HCEC 1CT (cell line): ENCODE measurements at regions not wholly inside any gene's neighbourhood (a gene's known extent, or its start where the extent isn't known, plus 50 kb on each side); places are given as distances from the start of the nearest gene placed in this dataset.

Experiments used
- DNase-seq: peaks from one replicate; pipeline ENCODE4 v3.0.0-alpha.2; 2017

DNA sequence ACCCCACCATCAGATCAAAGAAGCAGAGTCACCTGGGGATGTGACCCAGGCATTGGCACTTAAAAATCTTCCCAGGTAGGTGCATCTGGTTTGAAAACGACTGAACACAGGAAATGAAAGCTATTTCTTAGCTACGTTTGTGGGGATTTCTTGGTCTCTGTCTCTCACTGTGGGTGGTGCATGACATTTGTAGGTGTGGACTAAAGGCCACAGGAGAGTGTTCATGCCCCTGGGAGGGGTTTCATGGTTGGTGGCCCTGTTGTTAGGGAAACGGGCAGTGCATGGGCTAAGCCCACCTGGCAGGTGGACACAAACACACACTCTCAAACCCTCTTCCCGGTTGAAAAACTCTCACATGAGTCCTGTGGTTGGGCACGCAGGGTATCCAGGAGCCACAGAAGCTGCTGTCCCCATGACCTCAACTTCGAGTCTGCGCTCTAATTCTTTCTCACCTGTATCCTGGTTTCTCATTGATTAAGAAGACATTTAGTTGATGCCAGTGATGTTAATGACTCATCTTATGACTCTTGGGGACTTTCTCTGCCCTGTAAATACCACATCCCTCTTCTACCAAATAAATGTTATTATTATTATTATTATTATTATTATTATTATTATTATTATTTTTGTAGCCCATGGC, 119.4 kb downstream of the MRPS6 start:
- no peak for DNase-seq

DNA sequence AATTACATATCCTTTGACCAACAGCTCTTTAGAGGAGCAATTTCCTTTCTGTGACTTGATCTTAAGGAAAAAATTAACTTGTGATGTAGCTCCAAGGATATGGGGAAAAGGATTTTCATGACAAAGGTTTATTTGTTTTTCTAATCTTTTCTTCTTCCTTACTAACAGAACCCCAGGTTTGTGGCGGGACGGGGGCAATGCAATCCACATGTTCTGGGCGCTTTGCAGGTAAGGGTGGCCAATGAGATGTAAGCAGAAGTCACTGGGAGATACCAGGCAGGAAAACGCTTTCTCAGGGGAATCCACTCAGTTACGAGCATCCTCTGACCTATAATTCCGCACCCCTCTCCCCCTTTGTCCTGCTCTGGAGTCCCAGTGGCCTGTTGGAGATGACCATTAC, 122.0 kb downstream of the MRPS6 start:
- no peak for DNase-seq

DNA sequence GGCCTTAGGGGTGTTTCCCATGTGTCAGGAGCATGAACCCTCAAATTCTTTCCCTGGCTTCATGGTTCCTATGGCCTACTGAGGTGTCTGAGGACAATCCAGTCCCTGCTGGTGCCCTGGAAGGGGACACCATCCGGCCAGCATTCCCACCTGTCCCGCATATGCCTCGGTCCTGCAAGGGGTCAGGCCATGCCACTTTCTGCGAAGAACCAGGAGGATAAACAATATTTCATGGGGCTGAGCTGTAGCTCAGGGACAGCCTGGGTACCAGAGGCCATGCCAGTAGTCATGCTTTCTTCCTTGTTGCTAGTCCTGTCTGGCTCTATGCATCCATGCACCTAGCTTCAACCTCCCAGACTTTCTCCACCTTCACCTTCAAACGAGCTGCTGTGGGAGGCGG, 123.6 kb downstream of the MRPS6 start:
- no peak for DNase-seq

DNA sequence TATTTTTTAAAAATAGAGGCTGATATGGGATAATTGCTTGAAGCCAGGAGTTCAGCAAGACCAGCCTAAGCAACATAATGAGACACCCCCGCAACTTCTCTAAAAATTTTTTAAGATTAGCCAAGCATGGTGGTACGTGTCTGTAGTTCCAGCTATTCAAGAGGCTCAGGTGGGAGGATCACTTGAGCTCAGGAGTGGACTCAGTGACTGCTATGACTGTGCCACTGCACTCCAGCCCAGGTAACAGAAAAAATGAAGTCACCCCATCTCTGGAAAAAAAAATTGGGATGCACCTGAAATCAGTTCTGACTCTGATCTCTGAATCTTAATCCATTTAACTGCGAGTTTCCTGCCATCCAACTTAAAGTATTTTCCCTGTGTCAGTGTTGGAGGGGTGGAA, 124.2 kb downstream of the MRPS6 start:
- no peak for DNase-seq

DNA sequence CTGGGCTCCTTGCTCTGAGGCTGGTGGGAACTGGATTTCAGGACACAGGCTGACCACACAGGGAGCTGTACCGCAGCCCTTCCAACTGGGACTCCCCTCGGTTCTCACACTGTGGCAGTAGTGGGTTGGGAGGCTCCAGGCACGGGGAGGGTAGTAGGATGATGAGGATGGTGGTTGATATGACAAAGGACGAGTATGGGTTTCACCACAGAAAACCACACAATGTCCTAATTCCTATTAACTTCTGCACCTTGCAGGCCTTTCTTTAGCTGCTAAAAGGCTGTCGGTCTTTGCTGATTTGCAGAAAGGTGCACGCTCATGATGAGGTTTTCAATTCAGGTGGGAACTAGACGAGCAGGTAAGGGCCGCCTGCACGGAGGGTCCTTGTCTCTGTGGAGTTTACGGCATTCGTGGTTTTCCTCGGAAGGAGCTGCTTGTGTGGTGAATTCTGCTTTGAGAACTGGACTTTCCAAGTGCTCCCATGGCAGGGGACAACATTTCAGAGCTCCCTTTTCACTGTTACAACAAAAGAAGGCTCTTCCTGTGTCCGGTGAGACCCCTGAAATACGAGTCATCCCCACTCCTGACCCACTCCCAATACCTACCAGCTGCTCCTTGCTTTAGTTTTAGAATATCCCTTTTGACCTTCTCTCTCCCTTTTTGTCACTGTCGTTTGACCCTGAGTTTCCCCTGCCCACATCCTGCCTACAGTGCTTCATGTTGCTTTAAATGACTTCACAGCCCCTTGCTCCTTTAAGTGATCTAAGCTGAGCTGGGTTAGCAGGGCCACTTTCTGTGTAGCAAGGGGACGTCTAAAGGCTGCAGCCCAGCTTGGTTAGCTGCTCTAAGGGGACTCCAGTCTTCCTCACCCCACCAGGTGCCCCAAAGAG, 125.1 kb downstream of the MRPS6 start:
- no peak for DNase-seq

DNA sequence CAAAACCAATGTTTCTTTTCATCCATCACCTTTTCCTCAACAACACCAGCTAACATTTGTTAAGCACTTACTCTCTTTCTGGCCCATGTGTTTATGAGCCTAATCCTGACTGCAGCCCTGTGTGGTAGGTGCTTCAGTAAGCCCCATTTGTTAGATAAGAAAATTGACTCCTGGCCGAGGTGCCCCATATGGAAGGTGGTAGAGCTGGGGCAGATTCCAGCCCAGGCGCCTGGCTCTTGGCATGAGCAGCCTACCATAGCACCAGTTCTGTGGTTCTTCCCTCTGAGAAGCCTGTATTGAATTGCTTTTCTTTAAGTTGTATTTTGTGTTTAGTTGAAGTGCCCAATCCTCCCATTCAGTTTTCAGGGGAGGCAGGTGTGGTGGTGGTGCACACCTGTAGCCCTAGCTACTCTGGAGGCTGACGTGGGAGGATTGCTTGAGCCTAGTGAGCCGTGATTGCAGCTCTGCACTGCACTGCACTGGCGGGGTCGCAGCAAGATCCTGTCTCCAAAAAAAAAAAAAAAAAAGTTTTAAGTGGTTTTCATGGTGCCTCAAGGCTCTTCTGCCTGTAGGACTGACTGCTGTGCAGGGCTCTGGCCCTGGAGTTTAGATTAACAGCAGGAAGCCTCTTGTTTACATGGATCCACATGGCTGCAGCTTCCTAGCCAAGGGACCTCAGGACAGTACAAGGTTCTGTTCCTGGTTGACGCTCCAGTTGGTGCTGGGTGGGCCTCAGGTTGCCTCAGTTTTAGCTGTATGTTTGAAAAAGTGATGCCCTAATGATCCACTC, 125.9 kb downstream of the MRPS6 start:
- no peak for DNase-seq

DNA sequence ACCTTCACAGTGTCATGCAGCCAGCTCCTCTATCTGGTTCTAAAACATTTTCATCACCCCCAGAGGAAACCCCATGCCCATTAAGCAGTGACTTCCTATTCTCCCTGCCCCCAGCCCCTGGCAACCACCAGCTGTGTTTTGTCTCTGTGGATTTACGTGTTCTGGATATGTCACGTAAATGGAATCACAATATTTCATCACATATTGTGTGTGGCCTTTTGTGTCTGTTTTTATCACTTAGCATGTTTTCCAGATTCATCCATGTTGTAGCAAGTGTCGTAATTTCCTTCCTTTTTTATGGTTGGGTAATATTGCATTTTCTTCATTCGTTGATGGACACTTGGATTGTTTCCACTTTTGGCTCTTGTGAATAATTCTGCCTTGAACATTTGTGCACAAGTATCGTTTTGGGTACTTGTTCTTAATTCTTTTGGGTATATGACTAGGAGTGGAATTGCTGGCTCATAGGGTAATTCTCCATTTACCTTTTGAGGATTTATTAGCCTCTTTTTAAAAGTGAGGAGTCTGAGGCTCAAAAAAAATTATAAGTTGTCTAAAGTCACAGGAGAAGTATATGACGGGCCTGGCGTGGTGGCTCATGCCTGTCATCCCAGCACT, 127.0 kb downstream of the MRPS6 start:
- DNase-seq: no peak

DNA sequence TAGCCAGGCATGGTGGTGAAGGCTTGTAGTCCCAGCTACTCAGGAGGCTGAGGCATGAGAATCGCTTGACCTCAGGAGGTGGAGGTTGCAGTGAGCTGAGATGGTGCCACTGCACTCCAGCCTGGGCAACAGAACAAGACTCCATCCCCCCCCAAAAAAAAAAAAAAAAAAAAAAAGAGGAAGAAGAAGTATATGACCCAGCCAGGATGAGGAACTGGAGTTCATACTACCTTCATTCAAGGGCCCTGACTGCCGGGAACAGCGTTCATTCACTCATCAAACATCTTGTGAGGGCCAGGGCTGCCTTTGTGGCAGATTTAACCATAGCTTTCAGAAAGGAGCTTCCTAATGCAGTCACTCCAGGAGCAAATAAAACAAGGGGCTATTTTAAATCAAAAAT, 127.6 kb downstream of the MRPS6 start:
- DNase-seq: no peak

DNA sequence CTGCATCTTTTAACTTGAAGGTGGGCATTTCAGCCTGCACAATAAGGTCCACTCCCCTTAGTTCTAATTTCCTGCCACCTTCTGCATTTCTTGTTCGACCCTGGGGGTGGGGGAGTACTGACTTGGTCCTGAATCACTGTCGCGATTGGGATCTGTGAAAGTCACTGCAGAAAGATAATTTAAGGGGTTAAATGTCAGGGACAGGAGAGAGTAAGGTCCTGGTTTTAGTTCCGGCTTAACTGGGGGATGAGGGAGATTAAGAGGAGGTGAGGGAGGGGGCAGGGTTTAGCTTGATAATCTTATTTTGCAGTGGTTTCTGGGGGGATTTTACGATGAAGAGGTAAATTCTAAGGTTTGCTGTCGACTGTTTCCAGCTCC, 128.1 kb downstream of the MRPS6 start:
- no peak for DNase-seq

DNA sequence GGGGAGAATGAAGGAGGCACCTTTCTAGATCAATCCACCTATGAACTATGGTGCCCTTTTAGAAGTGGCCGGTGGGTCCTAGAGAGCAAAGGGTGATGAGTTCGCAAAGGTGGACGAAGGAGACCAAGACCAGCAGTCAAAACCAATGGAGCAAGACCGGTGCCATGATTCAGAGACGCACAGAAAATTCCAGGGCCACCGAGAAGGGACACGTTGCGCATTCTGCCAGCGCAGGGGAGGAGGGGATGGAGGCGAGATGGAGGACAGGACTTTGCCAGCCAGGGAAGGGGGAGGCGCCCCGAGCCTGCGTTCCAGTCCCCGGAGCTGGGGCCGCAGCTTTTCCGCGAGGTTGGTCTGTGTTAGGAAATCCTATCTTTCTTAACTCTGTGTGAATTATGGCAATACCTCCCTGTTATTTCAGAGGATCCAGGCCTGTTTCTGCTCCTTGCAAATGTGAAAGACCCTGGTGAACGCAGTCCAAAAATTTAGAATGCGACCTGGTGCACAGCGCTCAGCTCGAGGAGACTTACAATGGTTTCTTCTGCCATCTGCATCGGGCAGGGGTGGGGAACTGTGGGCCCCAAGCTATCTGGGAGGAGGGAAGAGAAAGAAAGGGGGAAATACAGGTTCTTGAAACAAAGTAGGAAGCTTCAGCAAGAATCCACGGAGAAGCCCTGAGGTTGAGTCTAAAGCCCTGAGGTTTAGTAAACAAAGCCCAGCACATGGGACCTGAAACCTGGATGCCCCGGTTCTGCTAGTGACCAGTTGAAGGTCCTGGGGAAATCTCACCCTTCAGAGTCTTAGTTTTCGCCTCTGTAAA, 129.4 kb downstream of the MRPS6 start:
- no peak for DNase-seq

DNA sequence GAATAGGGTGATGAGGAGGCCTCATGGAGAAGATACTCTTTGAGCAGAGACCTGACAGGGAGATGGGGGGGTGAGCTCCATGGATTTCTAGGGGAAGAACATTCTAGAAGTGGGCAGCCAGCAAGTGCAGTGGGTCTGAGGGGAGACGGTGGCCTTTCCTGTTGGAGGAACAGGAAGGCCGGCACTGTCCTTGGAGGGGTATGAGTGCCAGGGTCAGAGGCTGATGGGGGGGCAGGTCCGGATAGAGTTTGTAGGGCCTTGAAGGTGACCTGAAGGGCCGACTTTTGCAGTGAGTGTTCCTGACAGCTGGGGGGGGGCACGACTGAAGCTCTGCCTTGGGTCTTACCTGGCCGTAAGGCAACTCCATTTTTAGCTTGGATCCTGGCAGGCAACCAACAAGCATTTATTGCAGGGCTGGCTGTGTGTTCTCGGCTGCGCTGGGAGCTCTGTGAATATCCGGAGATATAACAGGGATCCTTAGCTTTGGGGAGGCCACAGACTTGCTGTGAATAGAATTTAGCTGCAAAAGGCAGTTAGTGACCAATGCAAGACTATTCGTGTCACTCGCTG, 130.6 kb downstream of the MRPS6 start:
- no peak for DNase-seq

DNA sequence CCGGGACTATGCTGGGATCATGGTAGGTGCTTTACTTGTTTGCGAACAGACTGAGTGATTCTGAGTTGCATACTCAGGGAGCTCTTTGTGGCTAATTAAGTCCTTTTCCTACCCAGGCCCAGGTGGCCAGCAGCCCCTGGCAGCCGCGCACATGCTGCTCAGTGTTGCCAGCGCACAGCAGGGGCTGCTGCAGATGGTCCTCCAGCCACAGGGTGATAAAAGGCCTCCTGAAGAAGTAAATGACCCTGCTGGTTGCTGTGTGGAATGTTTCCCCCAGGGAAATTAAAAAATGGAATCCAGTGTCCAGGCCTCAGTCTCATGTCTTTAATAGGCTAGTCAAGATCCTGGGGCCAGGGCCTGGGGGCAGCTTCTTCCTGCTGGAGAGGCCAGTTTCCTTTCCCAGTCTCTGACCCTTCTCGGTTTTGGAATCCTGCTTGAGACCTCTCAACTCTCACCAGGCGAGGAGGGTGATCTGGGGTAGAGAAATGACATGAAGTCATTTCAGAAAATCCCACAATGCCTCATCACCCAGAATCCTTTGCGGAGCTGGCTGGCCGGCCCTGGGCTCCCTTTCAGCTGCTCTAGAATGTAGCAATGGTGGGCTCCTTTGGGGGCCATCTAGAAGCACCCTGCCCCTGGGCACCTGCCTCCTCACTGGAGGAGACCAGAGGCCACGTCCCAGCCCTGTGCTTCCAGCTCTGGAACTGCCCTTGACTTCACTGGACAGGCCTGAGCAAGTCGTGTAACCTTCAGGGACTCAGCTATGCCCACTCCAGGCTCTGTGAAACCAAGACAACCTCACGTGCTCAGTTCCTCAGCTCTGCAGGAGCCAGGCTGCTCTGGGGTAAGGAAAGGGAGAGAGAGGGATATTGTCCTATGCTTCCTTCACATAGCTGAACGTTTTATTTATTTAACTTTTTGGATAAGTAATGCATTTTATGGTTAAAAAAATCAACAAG, 131.4 kb downstream of the MRPS6 start:
- no peak for DNase-seq

DNA sequence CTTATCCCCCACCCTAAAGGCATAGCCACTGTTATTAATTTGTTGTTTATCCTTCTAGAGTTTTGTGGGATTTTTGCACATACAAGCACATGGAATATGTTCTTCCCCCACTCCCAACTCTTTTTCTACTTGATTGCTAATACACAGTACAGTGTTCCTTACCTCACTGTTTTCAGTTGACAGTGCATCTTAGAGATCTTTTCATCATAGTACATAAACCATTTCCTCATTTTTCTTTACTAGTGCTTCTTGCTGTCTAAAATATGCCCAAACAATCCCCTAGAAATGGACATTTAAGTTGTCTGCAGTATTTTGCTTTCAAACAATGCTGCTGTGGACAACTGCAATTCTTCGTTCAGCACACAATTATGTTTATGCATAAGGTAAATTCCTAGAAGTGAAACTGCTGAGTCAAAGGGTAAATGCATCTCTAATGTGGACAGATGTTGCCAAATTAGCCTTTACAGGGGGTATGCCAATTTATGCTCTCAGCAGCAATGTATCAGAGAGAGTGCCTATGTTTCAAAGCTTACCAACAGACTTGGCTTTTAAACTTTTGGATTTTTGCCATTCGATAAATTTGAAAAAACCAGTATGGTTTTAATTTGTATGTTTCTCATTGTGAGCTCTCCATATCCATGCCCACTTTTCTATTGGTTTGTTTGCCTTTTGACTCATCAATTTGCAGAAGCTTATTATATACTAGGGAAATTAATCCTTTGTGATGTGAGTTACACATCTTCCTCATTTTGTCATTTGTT, 132.6 kb downstream of the MRPS6 start:
- no peak for DNase-seq

DNA sequence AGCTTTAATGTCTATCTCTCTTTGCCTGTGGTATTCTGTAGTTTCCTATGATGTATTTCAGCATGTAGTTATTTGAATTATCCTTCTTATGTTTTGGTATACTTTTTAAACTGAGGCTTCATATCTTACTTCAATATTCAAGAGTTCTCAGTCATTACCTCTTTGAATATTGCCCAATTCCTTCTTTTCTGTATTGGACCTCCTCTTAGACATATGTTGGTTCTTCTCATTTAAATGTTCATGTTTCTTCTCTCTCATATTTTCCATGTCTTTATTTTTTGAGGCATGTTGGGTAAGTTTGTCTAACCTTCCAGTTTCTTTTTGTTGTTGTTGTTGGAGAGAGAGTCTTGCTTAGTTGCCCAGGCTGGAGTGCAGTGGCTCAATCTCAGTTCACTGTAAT, 140.6 kb downstream of the MRPS6 start:
- no peak for DNase-seq

DNA sequence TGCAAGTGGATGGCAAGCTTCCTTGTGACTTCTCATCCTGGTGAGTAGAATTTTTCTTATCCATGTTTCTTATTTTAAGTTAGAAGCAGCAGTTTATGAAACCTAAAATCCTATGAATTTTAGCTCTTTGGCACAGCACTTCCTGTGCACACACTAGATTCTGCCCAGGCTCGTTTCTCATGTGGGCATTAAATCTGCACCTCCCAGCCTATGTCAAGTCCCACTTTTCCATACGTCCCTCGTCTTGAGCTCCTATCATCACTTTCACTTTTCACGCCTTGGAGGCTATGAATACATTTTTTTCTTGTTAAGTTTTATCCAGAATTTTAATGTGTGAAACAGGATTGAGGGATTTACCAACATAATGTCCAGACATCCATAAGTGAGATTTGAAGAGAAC, 142.1 kb downstream of the MRPS6 start:
- no peak for DNase-seq

DNA sequence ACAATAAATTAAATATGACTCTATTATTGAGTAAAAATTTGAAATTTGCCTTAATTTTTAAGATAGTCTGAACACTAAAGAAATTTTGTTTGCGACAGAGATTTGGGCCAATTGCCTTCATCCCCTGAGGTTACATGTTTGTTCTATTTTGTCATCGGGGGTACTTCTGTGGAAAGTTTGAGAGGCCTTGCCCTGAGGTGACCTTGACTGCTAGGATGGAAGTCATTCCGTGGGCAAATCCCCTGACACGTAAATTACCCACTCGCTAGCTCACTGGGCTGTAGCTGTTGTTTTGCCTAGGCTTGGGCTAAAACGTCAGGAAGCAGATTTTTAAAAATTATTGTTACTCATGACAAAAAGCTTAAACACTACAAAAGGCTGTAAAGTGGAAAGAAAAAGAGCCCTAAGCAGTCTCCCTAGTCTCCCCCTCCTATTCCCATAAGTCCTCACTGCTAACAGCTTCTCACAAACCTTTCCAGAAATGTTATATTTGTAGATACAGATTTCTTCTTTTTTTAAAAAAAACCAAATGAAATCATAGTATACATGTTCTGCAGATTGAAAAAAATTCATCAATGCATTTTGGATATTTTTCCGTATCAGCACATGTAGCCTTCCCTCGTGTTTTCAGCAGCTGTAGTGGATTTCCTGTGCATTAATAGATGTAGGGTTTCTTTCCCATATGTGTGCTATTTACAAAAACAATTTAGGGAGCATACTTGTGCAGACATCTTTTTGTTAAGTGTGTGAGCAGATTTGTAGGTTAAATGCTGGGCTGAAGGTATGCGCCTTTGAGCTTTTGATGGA, 142.7 kb downstream of the MRPS6 start:
- no peak for DNase-seq

DNA sequence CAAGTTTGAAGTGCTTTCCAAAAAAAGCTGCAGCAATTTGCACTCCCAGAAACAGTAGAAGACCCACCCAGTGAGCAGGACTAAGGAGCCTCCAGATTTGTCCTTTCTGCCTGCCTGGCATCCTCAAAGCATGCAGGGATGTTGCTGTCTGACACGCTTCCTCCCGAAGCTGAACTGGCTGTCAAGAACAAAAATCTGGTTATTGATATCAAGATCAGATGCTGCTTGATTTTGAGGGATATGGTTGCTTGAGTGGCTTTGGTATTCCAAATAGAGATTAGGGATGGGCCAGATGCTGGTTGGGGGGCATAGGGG, 143.3 kb downstream of the MRPS6 start:
- DNase-seq: no peak

DNA sequence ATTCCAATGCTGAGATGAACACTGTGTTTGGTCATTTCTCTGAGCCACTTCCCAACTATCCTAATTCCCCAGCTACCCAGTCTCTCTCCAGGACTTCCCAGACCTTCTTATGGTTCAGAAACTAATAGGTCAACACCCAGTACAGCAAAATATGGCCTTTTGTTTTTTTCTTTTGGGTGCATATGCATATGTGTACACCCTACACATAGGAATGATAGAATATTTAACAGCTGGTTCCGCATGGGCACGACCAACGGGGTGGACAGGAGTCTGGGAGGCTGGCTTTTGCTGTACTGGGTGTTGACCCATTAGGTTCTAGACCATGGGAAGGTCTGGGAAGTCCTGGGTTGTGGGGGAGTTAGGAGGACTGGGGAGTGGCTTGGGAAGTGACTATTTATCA, 143.9 kb downstream of the MRPS6 start:
- no peak for DNase-seq

DNA sequence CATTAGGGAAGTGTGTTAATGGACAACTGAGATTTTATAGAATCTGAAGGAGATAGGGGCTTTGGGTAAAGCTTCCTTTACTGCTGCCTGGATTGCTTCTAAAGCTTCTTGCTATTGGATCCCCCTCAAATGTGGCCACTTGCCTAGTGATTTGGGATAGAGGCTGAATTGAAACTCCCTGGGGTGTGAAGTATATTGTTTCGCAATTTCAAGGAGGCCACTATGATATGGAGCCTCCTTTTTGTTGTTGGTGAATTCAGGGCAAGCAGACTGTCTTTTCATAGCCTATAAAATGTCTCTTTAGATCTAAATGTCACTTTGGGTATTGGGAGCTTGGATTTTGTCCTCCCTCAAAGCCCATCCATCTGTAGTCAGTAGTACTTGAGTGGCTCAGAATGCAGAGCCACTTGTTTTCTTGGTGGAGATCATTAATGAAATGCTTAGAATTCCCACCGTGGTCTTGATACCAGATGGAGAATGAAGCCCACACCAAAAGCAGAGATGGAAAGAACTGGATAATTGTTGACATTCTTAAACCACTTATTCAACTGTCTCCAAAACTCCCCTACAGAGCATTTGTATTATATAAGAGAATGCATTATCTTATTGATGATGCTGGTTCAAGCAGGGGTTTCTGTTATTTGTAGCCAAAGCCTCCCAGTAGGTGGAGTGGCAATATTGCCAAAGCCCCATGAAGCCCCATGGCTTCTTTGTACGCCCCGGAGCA, 144.3 kb upstream of the KCNE2 start:
- no peak for DNase-seq
